WTC11 (cell line): ENCODE measurements at regions not wholly inside any gene's neighbourhood (a gene's known extent, or its start where the extent isn't known, plus 50 kb on each side); places are given as distances from the start of the nearest gene placed in this dataset.

Experiments
- ATAC-seq: fragments of 200-7000 bp; cut with Tn5 transposase; 2 replicates; pipeline ENCODE4 v1.10.0; 2021; ENCODE audit warnings: mild to moderate bottlenecking, moderate library complexity
- CTCF ChIA-PET: fragments of 300-600 bp; sonication (Branson Sonifier 250); formaldehyde crosslinking; loops from one replicate; lab custom pipeline; 2021; ENCODE audit warnings: antibody characterized with exemption; lab: Charles Lee
- POLR2A ChIA-PET: fragments of 350-600 bp; sonication (Branson Sonifier 250); formaldehyde crosslinking; loops from one replicate; lab custom pipeline; 2021; ENCODE audit warnings: antibody characterized with exemption; lab: Charles Lee
- DNase-seq: peaks from one replicate; pipeline ENCODE4 v3.0.0; 2021; ENCODE audit warnings: low spot score
- H3K27ac Mint-ChIP-seq: 2 replicates; pipeline ENCODE4 v1.8.0; 2021; ENCODE audit warnings: mixed read lengths
- H3K27me3 Mint-ChIP-seq: 2 replicates; pipeline ENCODE4 v1.8.0; 2021; ENCODE audit warnings: low read depth, mild to moderate bottlenecking, moderate library complexity, mixed read lengths
- H3K36me3 Mint-ChIP-seq: 2 replicates; pipeline ENCODE4 v1.8.0; 2021; ENCODE audit warnings: mixed read lengths
- H3K4me1 Mint-ChIP-seq: 2 replicates; pipeline ENCODE4 v1.8.0; 2022; ENCODE audit warnings: mixed read lengths
- H3K4me3 Mint-ChIP-seq: 2 replicates; pipeline ENCODE4 v1.8.0; 2021; ENCODE audit warnings: mild to moderate bottlenecking, moderate library complexity, mixed read lengths
- H3K9me3 Mint-ChIP-seq: 2 replicates; pipeline ENCODE4 v1.8.0; 2021; ENCODE audit warnings: mixed read lengths
- CBFB ChIP-seq: sonication (generic); formaldehyde crosslinking; IDR thresholded peaks from 2 replicates; pipeline ENCODE4 v1.8.1; 2022; ENCODE audit warnings: mild to moderate bottlenecking, low read depth, missing genetic modification reagents
- E2F4 ChIP-seq: sonication (generic); formaldehyde crosslinking; IDR thresholded peaks from 2 replicates; pipeline ENCODE4 v1.8.1; 2022; ENCODE audit warnings: low read depth, mild to moderate bottlenecking, moderate library complexity, missing genetic modification reagents, borderline replicate concordance
- ESRRA ChIP-seq: sonication (generic); formaldehyde crosslinking; IDR thresholded peaks from 2 replicates; pipeline ENCODE4 v1.8.1; 2022; ENCODE audit warnings: mild to moderate bottlenecking, missing genetic modification reagents, borderline replicate concordance
- FOXK1 ChIP-seq: sonication (generic); formaldehyde crosslinking; IDR thresholded peaks from 2 replicates; pipeline ENCODE4 v1.8.0; 2022; ENCODE audit warnings: mild to moderate bottlenecking, moderate library complexity, missing genetic modification reagents
- FOXP4 ChIP-seq: sonication (generic); formaldehyde crosslinking; IDR thresholded peaks from 2 replicates; pipeline ENCODE4 v1.8.0; 2022; ENCODE audit warnings: mild to moderate bottlenecking, missing genetic modification reagents
- JUN ChIP-seq: sonication (generic); formaldehyde crosslinking; IDR thresholded peaks from 2 replicates; pipeline ENCODE4 v1.8.0; 2023; ENCODE audit warnings: mild to moderate bottlenecking, missing genetic modification reagents
- MLX ChIP-seq: sonication (generic); formaldehyde crosslinking; IDR thresholded peaks from 2 replicates; pipeline ENCODE4 v1.8.1; 2023; ENCODE audit warnings: mild to moderate bottlenecking, missing genetic modification reagents, moderate library complexity
- NFYB ChIP-seq: sonication (generic); formaldehyde crosslinking; conservative IDR thresholded peaks from 2 replicates; pipeline ENCODE4 v1.8.0; 2022; ENCODE audit warnings: low read depth, missing genetic modification reagents
- OVOL2 ChIP-seq: fragments of 250-450 bp; sonication (Bioruptor Pico); IDR thresholded peaks from 2 replicates; pipeline ENCODE4 v1.9.0; 2021; ENCODE audit warnings: mild to moderate bottlenecking, borderline replicate concordance
- RELA ChIP-seq: sonication (generic); formaldehyde crosslinking; IDR thresholded peaks from 2 replicates; pipeline ENCODE4 v1.8.1; 2022; ENCODE audit warnings: missing genetic modification reagents, mild to moderate bottlenecking, borderline replicate concordance
- SP1 ChIP-seq: sonication (generic); formaldehyde crosslinking; conservative IDR thresholded peaks from 2 replicates; pipeline ENCODE4 v1.8.1; 2022; ENCODE audit warnings: missing genetic modification reagents
- TP53 ChIP-seq: sonication (generic); formaldehyde crosslinking; IDR thresholded peaks from 2 replicates; pipeline ENCODE4 v1.8.1; 2023; ENCODE audit warnings: mild to moderate bottlenecking, missing genetic modification reagents
- ZBTB21 ChIP-seq: sonication (generic); formaldehyde crosslinking; IDR thresholded peaks from 2 replicates; pipeline ENCODE4 v1.8.1; 2023; ENCODE audit warnings: mild to moderate bottlenecking, missing genetic modification reagents, borderline replicate concordance
- ZBTB43 ChIP-seq: sonication (generic); formaldehyde crosslinking; IDR thresholded peaks from 2 replicates; pipeline ENCODE4 v1.8.1; 2023; ENCODE audit warnings: mild to moderate bottlenecking, missing genetic modification reagents
- TF ChIP-seq, protein P1 (sequence below): sonication (generic); formaldehyde crosslinking; IDR thresholded peaks from 2 replicates; pipeline ENCODE4 v1.8.0; 2023; ENCODE audit warnings: mild to moderate bottlenecking, missing genetic modification reagents
- TF ChIP-seq, protein P2 (sequence below): fragments of 250-450 bp; sonication (Bioruptor Pico); IDR thresholded peaks from 2 replicates; pipeline ENCODE4 v1.9.0; 2021; ENCODE audit warnings: moderate library complexity, mild to moderate bottlenecking, inconsistent platforms, borderline replicate concordance
- TF ChIP-seq, protein P3 (sequence below): sonication (generic); formaldehyde crosslinking; IDR thresholded peaks from 2 replicates; pipeline ENCODE4 v1.8.0; 2023; ENCODE audit warnings: missing genetic modification reagents, mild to moderate bottlenecking, borderline replicate concordance
- TF ChIP-seq, protein P4 (sequence below): sonication (generic); formaldehyde crosslinking; IDR thresholded peaks from 2 replicates; pipeline ENCODE4 v1.8.1; 2022; ENCODE audit warnings: low read depth, missing genetic modification reagents, borderline replicate concordance

- Mint-ChIP-seq H3K36me3 (peaks cover 55% of the 10 kb centered on the region), H3K4me1 (no peaks in the 10 kb centered on the region), H3K9me3 (peaks cover 70% of the 10 kb centered on the region), H3K27me3 (peaks cover 8% of the 10 kb centered on the region), H3K27ac (no peak overlapping the region), H3K4me3 (no peak overlapping the region)
- ChIA-PET CTCF (no interaction called here), POLR2A (no interaction called here)
- no peak for DNase-seq
- no peak for ATAC-seq
- TF ChIP-seq OVOL2 = no peak
- no peak for TF ChIP-seq FOXK1 (CRISPR knock-in tag)
- TF ChIP-seq JUN (CRISPR knock-in tag) = no peak
- no peak for TF ChIP-seq FOXP4 (CRISPR knock-in tag)
- TF ChIP-seq, protein P1, sequence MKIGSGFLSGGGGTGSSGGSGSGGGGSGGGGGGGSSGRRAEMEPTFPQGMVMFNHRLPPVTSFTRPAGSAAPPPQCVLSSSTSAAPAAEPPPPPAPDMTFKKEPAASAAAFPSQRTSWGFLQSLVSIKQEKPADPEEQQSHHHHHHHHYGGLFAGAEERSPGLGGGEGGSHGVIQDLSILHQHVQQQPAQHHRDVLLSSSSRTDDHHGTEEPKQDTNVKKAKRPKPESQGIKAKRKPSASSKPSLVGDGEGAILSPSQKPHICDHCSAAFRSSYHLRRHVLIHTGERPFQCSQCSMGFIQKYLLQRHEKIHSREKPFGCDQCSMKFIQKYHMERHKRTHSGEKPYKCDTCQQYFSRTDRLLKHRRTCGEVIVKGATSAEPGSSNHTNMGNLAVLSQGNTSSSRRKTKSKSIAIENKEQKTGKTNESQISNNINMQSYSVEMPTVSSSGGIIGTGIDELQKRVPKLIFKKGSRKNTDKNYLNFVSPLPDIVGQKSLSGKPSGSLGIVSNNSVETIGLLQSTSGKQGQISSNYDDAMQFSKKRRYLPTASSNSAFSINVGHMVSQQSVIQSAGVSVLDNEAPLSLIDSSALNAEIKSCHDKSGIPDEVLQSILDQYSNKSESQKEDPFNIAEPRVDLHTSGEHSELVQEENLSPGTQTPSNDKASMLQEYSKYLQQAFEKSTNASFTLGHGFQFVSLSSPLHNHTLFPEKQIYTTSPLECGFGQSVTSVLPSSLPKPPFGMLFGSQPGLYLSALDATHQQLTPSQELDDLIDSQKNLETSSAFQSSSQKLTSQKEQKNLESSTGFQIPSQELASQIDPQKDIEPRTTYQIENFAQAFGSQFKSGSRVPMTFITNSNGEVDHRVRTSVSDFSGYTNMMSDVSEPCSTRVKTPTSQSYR (CRISPR knock-in tag) = no peak
- no peak for TF ChIP-seq ZBTB43 (CRISPR knock-in tag)
- TF ChIP-seq RELA (CRISPR knock-in tag) = no peak
- TF ChIP-seq ZBTB21 (CRISPR knock-in tag) = no peak
Observed at GRCh38 chr20:55439070-55439469, 566.2 kb downstream of the CBLN4 start.

DNA sequence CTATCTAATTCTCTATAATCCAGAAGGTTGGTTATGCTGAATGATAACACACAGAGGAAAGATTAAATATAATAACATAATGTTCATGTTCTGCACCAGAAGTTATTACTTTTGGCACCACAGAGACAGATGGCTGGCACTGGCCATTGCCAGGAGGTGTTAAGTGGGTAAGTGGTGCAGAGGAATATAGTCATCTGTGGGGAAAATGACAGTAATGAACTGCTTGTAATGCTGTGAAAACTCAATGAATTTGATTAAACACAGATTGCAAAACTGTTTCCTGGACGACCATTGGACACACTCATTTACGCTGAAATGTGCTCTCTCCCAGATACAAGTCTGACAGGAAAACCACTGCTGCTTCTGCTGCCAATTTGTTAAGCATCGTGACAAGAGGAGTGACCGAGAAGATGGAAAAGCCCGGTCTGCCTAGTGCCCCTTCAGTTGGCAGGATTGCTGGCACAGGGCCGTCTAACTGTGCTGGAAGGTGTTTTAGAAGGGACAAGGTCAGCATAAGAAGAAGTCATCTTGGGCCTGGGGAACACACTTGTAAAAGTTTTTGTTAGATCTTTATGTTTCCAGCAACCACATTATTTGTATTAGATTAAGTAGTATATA, 567.4 kb downstream of the CBLN4 start:
- Mint-ChIP-seq H3K4me1 (no peaks in the 10 kb centered on the region), H3K4me3 (no peak overlapping the region), H3K27ac (no peak overlapping the region), H3K36me3 (peaks cover 48% of the 10 kb centered on the region), H3K27me3 (peaks cover 8% of the 10 kb centered on the region), H3K9me3 (peaks cover 67% of the 10 kb centered on the region)
- DNase-seq (no peak), ATAC-seq (no peak)
- ChIA-PET POLR2A (no interaction called here), CTCF (no interaction called here)
- TF ChIP-seq NFYB (CRISPR knock-in tag) (no peak), E2F4 (no peak), MLX (no peak), SP1 (CRISPR knock-in tag) (no peak), TP53 (CRISPR knock-in tag) (no peak), CBFB (no peak), ZBTB43 (CRISPR knock-in tag) (no peak), ESRRA (CRISPR knock-in tag) (no peak)
- TF ChIP-seq, protein P2, sequence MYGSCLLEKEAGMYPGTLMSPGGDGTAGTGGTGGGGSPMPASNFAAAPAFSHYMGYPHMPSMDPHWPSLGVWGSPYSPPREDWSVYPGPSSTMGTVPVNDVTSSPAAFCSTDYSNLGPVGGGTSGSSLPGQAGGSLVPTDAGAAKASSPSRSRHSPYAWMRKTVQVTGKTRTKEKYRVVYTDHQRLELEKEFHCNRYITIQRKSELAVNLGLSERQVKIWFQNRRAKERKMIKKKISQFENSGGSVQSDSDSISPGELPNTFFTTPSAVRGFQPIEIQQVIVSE = no peak
- TF ChIP-seq, protein P3, sequence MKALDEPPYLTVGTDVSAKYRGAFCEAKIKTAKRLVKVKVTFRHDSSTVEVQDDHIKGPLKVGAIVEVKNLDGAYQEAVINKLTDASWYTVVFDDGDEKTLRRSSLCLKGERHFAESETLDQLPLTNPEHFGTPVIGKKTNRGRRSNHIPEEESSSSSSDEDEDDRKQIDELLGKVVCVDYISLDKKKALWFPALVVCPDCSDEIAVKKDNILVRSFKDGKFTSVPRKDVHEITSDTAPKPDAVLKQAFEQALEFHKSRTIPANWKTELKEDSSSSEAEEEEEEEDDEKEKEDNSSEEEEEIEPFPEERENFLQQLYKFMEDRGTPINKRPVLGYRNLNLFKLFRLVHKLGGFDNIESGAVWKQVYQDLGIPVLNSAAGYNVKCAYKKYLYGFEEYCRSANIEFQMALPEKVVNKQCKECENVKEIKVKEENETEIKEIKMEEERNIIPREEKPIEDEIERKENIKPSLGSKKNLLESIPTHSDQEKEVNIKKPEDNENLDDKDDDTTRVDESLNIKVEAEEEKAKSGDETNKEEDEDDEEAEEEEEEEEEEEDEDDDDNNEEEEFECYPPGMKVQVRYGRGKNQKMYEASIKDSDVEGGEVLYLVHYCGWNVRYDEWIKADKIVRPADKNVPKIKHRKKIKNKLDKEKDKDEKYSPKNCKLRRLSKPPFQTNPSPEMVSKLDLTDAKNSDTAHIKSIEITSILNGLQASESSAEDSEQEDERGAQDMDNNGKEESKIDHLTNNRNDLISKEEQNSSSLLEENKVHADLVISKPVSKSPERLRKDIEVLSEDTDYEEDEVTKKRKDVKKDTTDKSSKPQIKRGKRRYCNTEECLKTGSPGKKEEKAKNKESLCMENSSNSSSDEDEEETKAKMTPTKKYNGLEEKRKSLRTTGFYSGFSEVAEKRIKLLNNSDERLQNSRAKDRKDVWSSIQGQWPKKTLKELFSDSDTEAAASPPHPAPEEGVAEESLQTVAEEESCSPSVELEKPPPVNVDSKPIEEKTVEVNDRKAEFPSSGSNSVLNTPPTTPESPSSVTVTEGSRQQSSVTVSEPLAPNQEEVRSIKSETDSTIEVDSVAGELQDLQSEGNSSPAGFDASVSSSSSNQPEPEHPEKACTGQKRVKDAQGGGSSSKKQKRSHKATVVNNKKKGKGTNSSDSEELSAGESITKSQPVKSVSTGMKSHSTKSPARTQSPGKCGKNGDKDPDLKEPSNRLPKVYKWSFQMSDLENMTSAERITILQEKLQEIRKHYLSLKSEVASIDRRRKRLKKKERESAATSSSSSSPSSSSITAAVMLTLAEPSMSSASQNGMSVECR = no peak
- TF ChIP-seq, protein P4, sequence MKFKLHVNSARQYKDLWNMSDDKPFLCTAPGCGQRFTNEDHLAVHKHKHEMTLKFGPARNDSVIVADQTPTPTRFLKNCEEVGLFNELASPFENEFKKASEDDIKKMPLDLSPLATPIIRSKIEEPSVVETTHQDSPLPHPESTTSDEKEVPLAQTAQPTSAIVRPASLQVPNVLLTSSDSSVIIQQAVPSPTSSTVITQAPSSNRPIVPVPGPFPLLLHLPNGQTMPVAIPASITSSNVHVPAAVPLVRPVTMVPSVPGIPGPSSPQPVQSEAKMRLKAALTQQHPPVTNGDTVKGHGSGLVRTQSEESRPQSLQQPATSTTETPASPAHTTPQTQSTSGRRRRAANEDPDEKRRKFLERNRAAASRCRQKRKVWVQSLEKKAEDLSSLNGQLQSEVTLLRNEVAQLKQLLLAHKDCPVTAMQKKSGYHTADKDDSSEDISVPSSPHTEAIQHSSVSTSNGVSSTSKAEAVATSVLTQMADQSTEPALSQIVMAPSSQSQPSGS (CRISPR knock-in tag) = no peak
